ENCODE measurements at regions not wholly inside any gene's neighbourhood (a gene's known extent, or its start where the extent isn't known, plus 50 kb on each side); places are given as distances from the start of the nearest gene placed in this dataset.

DNA sequence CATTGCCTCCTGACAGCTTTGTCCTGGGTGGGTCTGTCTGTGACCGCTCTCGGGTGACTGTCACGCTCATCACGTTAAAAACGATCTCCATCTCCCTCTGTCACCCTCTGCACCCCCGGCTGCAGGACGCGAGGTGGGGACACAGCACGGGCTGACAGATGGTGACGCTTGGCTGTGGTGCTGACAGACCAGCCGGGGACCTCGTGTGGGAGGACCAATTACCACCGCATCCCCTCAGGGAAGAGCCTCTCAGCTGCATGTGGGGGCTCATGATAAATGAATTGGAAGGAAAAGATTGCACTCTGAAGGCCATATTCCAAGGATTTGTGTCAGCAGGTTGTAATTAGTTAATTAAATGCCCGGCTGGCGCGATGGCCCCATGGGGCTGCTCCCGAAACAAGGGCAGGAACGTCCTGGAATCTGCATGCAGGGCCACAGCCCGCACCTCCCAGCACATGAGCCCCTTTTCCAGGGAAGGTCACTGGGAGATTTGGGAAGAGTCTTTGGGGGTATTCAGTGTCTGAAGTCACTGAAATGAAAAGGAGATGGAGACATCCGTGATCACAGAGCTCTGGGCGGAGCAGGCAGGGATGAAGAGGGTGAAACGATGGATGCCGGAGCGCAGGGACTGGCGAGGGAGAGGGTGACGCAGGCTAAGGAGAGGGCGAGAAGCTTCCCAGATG lies 87.1 kb downstream of the ERMARD start:
- Histone ChIP-seq H3K4ac (ENCODE audit: low read length) (no peak overlapping the region), H3K9ac (ENCODE audit: low read depth, low read length, poor library complexity) (peak overlapping the region; percentile 61), H3K79me1 (ENCODE audit: low read depth, low read length) (peaks cover 3% of the 10 kb centered on the region), H4K91ac (ENCODE audit: low read depth, low read length, poor library complexity) (no peak overlapping the region), H3K18ac (ENCODE audit: low read length) (peak overlapping the region; percentile 75), H3K36me3 (replicated peaks in 1 of 2; ENCODE audit: control insufficient read depth in 2 of 2, insufficient read depth in 2 of 2, low read length in 2 of 2) (no peaks in the 10 kb centered on the region), H3K9me3 (replicated peaks in 1 of 2; ENCODE audit: control insufficient read depth in 2 of 2, insufficient read depth in 1 of 2, low read depth in 1 of 2, low read length in 2 of 2) (no peaks in the 10 kb centered on the region), H3K27ac (replicated peaks; ENCODE audit: low read length) (no peak overlapping the region), H3K23ac (ENCODE audit: low read depth, low read length, poor library complexity) (no peak overlapping the region), H3K14ac (ENCODE audit: low read length) (no peak overlapping the region), H3K4me3 (ENCODE audit: low read length in 2 of 2) (no peak overlapping the region), H2BK120ac (ENCODE audit: low read depth, low read length) (no peak overlapping the region), H2BK12ac (ENCODE audit: low read length) (no peak overlapping the region), H3K4me1 (ENCODE audit: control insufficient read depth in 2 of 2, insufficient read depth in 1 of 2, low read depth in 1 of 2, low read length in 2 of 2) (no peaks in the 10 kb centered on the region), H3K4me2 (ENCODE audit: insufficient read depth, low read length, poor library complexity, severe bottlenecking) (no peak overlapping the region), H2BK15ac (ENCODE audit: low read length) (peak overlapping the region; percentile 80), H3K27me3 (ENCODE audit: control insufficient read depth in 3 of 3, insufficient read depth in 3 of 3, low read depth in 1 of 3, low read length in 3 of 3) (peaks cover 0 to 15% (median 0%) of the 10 kb centered on the region in 3 experiments), H2AK5ac (ENCODE audit: low read depth, low read length) (no peak overlapping the region), H2BK5ac (ENCODE audit: low read length) (no peak overlapping the region), H4K8ac (ENCODE audit: low read depth, low read length) (no peak overlapping the region), H2AFZ (ENCODE audit: low read length) (no peak overlapping the region)
- no peak for DNase-seq (ENCODE audit: low spot score)
- no CpG with 5 or more reads among the region's 27 CpGs for WGBS, 2 donors (ENCODE audit: extremely low coverage in 2 of 2, insufficient read length in 2 of 2, insufficient replicate concordance in 1 of 2)

DNA sequence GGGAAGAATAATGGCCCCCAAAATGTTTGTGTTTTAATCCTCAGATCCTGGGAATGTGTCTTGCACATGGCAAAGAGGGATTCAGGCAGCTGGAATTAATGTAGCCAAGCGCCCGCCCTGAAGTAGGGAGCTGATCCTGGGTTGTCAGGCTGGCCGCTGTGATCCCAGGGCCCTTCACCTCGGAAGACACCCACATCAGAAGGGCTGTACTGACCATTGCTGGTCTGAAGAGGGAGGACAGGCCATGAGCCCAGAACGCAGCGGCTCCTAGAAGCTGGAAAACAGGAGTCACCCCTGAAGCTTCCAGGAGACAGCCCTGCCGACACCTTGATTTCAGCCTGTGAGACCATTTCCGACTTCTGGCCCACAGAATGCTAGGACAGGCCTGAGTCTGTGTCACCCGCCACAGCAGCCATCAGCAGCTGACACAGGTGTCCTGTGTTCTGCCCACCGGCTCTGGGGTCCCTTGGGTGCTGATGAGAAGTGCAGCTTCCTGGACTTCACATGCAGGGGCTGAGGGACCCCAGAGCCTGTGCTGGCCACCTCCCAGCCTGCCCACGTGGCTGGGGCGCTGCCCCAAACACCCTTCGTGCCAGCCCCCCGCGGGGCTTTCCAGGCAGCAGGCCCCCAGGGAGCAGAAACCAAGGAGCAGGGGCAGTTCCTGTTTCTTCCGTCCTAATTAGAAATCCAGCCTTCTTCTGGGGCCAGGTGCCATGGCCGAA lies 86.3 kb downstream of the ERMARD start:
- Histone ChIP-seq H3K27ac (replicated peaks; ENCODE audit: low read length) (no peak overlapping the region), H3K27me3 (ENCODE audit: control insufficient read depth in 3 of 3, insufficient read depth in 3 of 3, low read depth in 1 of 3, low read length in 3 of 3) (peaks cover 0 to 12% (median 0%) of the 10 kb centered on the region in 3 experiments)

DNA sequence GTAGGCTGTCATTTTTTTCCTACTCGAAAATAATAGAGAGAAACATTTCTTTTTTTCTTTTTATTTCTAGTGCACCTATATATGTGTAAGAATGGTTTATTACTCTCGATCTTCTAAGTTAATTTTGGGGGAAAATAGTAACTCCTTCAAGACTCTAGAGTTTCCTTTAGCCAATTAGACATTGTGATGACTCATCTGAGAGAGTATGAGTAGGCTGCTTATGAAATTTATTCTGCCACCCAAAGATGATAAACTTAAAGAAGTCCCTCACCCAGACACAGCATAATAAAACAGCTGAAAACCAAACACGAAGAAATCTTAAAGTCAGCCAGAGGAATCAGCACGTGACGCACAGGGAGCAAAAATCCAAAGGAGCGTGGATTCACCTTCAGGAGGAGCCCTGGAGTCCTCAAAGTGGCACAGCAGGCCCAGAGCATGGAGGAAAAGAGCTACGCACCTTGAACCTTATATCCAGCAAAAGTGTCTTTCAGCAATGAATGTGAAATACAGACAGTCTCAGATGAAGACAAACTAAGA lies 81.9 kb downstream of the ERMARD start:
- Histone ChIP-seq H2BK120ac (ENCODE audit: low read depth, low read length) (no peak overlapping the region), H3K18ac (ENCODE audit: low read length) (no peak overlapping the region), H2AK5ac (ENCODE audit: low read depth, low read length) (no peak overlapping the region), H2BK5ac (ENCODE audit: low read length) (no peak overlapping the region), H3K23ac (ENCODE audit: low read depth, low read length, poor library complexity) (no peak overlapping the region), H2BK12ac (ENCODE audit: low read length) (no peak overlapping the region), H3K4me2 (ENCODE audit: insufficient read depth, low read length, poor library complexity, severe bottlenecking) (no peak overlapping the region), H3K27me3 (ENCODE audit: control insufficient read depth in 3 of 3, insufficient read depth in 3 of 3, low read depth in 1 of 3, low read length in 3 of 3) (peaks cover 0 to 23% (median 2%) of the 10 kb centered on the region in 3 experiments), H2AFZ (ENCODE audit: low read length) (no peak overlapping the region), H3K36me3 (replicated peaks in 1 of 2; ENCODE audit: control insufficient read depth in 2 of 2, insufficient read depth in 2 of 2, low read length in 2 of 2) (no peaks in the 10 kb centered on the region), H3K9ac (ENCODE audit: low read depth, low read length, poor library complexity) (no peak overlapping the region), H3K4me3 (ENCODE audit: low read length in 2 of 2) (no peak overlapping the region), H3K9me3 (replicated peaks in 1 of 2; ENCODE audit: control insufficient read depth in 2 of 2, insufficient read depth in 1 of 2, low read depth in 1 of 2, low read length in 2 of 2) (no peaks in the 10 kb centered on the region), H3K4ac (ENCODE audit: low read length) (no peak overlapping the region), H4K8ac (ENCODE audit: low read depth, low read length) (no peak overlapping the region), H3K27ac (replicated peaks; ENCODE audit: low read length) (no peak overlapping the region), H4K91ac (ENCODE audit: low read depth, low read length, poor library complexity) (no peak overlapping the region), H3K4me1 (ENCODE audit: control insufficient read depth in 2 of 2, insufficient read depth in 1 of 2, low read depth in 1 of 2, low read length in 2 of 2) (peaks cover 2 to 6% of the 10 kb centered on the region in 2 donors), H3K14ac (ENCODE audit: low read length) (no peak overlapping the region), H3K79me1 (ENCODE audit: low read depth, low read length) (no peaks in the 10 kb centered on the region), H2BK15ac (ENCODE audit: low read length) (no peak overlapping the region)
- no CpG with 5 or more reads among the region's 7 CpGs for WGBS, 2 donors (ENCODE audit: extremely low coverage in 2 of 2, insufficient read length in 2 of 2, insufficient replicate concordance in 1 of 2)
- DNase-seq (ENCODE audit: low spot score): no peak

More for the DNA sequence above, 86.3 kb downstream of the ERMARD start:
- Histone ChIP-seq H2AK5ac (ENCODE audit: low read depth, low read length) (peak overlapping the region; percentile 58), H2BK120ac (ENCODE audit: low read depth, low read length) (no peak overlapping the region), H3K4ac (ENCODE audit: low read length) (no peak overlapping the region), H2AFZ (ENCODE audit: low read length) (no peak overlapping the region), H3K18ac (ENCODE audit: low read length) (peak overlapping the region; percentile 45), H3K14ac (ENCODE audit: low read length) (no peak overlapping the region), H3K23ac (ENCODE audit: low read depth, low read length, poor library complexity) (no peak overlapping the region), H3K36me3 (replicated peaks in 1 of 2; ENCODE audit: control insufficient read depth in 2 of 2, insufficient read depth in 2 of 2, low read length in 2 of 2) (no peaks in the 10 kb centered on the region), H2BK12ac (ENCODE audit: low read length) (no peak overlapping the region), H3K9me3 (replicated peaks in 1 of 2; ENCODE audit: control insufficient read depth in 2 of 2, insufficient read depth in 1 of 2, low read depth in 1 of 2, low read length in 2 of 2) (no peaks in the 10 kb centered on the region), H3K9ac (ENCODE audit: low read depth, low read length, poor library complexity) (peak overlapping the region; percentile 61), H3K4me2 (ENCODE audit: insufficient read depth, low read length, poor library complexity, severe bottlenecking) (no peak overlapping the region), H3K79me1 (ENCODE audit: low read depth, low read length) (peaks cover 3% of the 10 kb centered on the region), H3K4me1 (ENCODE audit: control insufficient read depth in 2 of 2, insufficient read depth in 1 of 2, low read depth in 1 of 2, low read length in 2 of 2) (peaks cover 0 to under 1% of the 10 kb centered on the region in 2 donors), H4K8ac (ENCODE audit: low read depth, low read length) (no peak overlapping the region), H3K4me3 (ENCODE audit: low read length in 2 of 2) (no peak overlapping the region), H4K91ac (ENCODE audit: low read depth, low read length, poor library complexity) (no peak overlapping the region), H2BK5ac (ENCODE audit: low read length) (no peak overlapping the region), H2BK15ac (ENCODE audit: low read length) (no peak overlapping the region)
- no CpG with 5 or more reads among the region's 17 CpGs for WGBS, 2 donors (ENCODE audit: extremely low coverage in 2 of 2, insufficient read length in 2 of 2, insufficient replicate concordance in 1 of 2)
- DNase-seq (ENCODE audit: low spot score): no peak
